Activated CD4-positive, CD25-positive, alpha-beta regulatory T cell treated with anti-CD3 and anti-CD28 coated beads, Interleukin-2, amount 50 U/mL, for 72 hours (primary cell): ENCODE measurements at regions not wholly inside any gene's neighbourhood (a gene's known extent, or its start where the extent isn't known, plus 50 kb on each side); places are given as distances from the start of the nearest gene placed in this dataset.
"Not testable (repeated sequence)": the region's sequence is repeated elsewhere in the genome, so short reads cannot be mapped to it uniquely, and the experiment has no call there.

Experiments
- DNase-seq: peaks from one replicate; pipeline ENCODE4 v3.0.0; 2021

DNA sequence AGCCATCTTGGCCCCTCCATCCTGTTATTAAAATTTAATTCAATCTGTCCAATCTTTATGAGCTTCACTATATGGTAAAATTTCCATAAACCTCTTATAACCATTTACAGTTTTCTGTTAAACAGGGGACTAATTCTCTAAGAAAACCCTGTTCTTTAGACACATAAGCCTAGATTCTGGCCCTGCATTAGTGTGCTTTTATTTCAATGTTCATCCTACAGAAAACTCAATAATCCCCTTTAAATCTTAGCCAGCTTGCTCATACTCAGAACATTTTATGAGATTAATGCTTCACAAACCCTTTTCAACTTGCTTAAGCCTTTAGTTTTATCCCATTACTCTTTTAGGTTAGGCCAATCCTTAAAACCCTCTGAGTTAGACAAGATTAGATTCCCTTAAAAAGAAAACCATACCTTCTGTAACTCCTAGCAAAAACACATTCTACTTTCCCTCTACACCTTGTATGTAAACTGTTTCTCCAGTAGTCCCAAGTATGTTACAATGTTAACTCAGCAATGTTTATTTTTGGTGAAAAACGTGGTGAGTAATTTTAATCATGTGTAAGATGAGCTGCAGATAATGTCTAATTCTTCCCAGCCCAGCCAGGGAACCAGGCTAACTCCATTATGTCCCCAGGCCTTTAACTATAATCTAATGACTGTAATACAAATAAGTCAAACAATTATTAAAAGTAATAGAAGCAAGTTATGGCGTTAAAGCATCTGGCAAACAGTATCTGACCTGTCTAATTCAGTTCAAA, 1953.4 kb upstream of the LRRTM1 start:
- no peak for DNase-seq

- no peak for DNase-seq
Observed at GRCh38 chr2:82256983-82257632, 1952.6 kb upstream of the LRRTM1 start.

DNA sequence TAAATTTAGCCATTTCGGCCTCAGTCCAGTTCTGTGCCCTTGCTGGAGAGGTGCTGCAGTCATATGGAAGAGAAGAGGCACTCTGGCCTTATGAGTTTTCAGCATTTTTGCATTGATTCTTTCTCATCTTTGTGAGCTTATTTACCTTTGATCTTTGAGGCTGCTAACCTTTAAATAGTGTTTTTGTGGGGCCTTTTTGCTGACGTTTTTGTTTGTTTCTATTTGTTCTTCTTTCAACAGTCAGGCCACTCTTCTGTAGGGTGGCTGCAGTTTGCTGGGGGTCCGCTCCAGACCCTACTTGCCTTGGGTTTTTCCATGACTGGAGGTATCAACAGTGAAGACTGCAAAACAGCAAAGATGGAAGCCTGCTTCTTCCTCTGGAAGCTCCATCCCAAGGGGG, 1951.7 kb upstream of the LRRTM1 start:
- no peak for DNase-seq

DNA sequence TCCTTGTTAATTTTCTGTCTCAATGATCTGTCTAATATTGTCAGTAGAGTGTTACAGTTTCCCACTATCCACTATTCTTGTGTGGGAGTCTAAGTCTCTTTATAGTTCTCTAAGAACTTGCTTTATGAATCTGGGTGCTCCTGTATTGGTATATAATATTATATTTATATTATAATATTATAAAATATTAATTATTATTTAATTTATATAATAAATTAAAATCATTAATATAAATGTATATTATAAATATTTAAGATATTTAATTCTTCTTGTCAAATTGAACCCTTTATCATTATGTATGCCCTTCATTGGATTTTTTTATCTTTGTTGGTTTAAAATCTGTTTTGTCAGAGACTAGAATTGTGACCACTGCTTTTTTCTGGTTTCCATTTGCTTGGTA, 1950.2 kb upstream of the LRRTM1 start:
- DNase-seq = no peak

GRCh38 chr2:82246220-82246775, 1941.7 kb upstream of the LRRTM1 start:
- no peak for DNase-seq

DNA sequence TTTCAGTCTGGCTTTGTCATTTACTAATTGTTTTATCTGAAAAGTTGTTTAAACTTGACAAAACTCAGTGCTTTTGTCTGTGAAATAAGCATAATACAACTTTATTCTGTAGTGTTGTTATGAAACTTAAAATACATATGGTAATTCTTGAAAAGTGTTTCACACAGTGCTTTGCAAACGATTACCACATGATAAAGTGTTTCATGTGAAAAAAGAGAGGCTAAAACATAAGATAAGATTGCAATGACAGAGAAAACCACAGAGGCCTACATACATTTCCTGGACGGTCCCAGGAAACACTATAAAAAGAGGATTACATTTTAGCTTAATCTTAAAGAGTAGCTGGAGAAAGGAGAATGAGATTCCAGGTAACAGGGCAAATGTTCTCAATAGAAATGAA, 1934.6 kb upstream of the LRRTM1 start:
- DNase-seq = no peak

DNA sequence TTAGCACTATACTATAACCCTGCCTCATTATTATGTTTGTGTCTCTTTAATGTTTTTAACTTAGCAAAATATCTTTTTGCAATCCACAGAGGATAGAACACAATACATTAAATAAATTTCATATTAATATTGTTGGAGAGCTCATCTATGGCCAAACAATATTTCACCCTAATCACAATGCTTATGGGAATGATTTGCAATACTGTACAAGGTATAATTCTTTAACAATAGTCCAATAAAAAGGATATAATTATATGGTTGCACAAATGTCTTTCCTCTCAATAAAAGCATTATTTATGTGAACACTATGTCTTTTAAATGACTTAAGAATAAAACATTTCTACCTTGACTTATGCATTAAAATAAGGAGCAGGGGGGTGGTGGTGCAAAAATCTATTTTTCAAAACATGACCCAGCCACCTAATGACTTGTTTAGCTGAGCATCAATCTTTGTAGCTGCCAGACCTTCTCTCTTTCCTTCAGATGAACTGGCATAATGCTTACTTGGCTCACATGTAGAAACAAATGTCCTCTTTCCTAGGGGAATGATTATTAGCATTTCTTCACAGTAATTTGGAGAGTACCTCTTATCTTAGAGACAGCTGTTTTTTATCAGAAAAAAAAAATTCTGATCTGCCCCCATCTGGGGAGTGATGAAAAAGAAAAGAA, 1933.6 kb upstream of the LRRTM1 start:
- DNase-seq = no peak

DNA sequence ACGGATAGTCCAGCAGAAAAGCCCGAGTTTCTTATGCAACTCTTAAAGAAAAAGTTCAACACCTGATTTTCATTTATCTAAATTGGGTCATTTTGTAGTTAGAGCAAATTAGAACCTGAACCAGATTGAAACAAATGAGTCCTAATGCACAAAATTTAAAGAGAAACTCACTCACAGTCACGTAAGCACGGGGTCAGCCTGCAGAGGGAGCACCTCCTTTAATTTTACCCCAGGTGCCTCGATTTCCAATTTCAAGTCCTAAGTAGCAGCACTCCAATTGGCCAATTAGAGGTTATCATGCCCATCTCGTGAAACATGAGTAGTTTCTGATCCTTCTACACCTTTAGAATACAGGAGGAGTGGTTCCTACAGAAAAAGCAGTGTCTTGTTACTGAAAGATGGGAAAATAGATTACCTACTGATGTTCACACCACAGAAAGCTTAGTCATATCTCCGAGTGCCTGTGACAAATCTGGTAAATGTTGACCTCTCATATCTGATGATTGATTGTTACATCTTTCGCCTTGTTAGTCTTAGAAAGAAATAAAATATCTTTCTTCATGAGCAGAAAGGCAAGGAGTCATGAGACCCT, 1929.8 kb upstream of the LRRTM1 start:
- DNase-seq = no peak

GRCh38 chr2:82233806-82234205, 1929.3 kb upstream of the LRRTM1 start:
- no peak for DNase-seq

DNA sequence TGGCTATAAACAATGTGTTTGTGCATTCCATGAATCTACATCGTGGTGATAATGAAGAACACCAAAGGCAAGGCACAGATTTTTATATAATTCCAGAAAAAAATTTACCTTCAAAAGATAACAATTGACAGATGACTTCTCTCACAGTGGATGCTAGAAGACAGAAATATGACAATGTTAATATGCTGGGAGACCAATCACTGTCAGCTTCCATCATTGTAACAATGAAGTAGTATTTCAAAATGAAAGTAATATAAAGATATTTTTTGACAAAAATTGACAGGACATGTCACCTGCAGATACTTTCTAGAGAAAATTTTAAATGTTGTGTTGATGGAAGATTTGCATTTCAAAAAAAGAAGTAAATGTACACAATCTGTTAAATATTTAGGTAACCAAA, 1925.9 kb upstream of the LRRTM1 start:
- DNase-seq = no peak

GRCh38 chr2:82226441-82226840, 1921.9 kb upstream of the LRRTM1 start:
- DNase-seq = no peak

DNA sequence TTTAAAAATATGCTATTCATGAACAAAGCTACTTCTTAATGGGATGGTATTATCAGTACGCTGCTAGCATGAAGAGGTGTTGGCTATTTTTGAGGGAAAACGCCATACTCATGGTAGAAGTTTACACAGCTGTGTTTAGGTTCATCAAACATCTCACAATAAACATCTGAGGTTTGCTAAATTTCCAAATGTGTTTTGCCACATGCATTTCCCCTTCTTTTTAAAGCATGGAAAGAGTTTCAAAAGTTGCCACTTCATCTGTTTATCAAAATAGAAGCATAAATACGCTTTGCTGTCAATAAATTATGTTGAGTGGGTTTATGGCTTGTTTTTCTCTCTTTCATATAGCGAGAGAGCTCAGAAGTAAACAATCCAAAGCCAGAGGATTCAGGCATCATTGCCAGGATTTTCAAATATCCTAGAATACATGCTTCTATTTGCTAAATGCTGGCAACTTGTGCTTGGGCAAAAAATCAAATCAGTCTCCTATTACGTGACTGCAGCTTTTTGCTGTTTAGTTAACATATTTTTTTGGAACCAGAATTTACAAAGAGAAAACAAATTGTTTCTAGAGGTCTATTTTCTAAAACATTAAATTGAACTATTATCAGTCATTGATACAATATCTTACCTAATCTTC, 1919.9 kb upstream of the LRRTM1 start:
- DNase-seq = no peak

DNA sequence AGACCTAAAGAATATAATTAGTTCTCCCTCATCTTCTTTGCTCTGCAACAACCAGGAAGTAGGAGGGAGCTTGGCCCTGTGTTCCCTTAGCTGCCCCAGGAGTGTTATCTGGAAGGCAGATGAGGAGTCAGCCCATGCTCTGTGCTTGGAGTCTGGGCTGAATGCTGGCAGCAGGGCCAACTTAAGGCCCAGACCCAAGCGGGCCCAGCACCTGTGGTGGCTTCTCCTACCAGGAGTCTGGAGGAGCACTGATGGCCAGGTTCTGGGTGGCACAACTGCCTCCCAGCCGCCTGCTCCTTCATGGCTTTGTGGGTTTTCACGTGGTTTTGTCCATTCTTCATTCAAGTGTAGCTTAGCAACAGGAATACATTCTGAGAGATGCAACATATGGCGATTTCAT, 1910.7 kb upstream of the LRRTM1 start:
- DNase-seq = no peak

DNA sequence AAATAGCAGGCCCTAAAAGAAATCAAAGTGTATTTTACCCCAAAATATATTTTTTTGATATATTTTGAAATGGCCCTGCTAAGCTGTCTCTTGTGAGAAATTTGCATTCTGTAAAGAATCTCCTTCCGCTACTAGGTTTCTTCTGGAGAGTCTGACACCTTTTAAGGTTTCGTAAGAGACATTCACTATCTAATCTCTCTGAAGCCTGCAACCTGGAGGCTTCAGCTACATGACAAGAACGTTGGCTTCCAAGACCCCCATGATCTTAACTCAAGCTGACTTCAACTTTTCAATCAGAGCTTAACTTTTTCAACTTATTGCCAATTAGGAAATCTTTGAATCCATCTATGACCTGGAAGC, 1894.9 kb upstream of the LRRTM1 start:
- no peak for DNase-seq

- no peak for DNase-seq
Observed at GRCh38 chr2:82198809-82199492, 1894.4 kb upstream of the LRRTM1 start.

- DNase-seq = no peak
Observed at GRCh38 chr2:82182270-82182669, 1877.7 kb upstream of the LRRTM1 start.

GRCh38 chr2:82175210-82175609, 1870.7 kb upstream of the LRRTM1 start:
- DNase-seq = not testable (repeated sequence)

DNA sequence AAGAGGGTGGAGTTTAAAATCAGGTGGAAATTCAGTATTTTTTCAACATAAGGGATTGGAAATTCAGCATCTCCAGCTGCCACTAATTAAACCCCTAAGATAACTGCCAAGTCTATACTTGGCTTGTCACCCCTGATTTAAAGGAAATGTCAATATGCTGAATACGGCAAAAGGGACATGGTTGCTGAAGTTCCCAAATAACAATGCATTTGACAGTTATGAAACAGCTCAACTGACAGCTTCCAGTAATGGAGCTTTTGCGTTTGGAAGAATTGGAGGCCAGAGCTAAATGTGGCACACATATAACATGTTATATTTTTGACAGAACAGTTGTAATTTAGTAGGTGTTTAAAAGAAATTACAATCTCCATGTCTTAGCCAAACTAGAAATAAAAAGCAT, 1867.9 kb upstream of the LRRTM1 start:
- DNase-seq = no peak

DNA sequence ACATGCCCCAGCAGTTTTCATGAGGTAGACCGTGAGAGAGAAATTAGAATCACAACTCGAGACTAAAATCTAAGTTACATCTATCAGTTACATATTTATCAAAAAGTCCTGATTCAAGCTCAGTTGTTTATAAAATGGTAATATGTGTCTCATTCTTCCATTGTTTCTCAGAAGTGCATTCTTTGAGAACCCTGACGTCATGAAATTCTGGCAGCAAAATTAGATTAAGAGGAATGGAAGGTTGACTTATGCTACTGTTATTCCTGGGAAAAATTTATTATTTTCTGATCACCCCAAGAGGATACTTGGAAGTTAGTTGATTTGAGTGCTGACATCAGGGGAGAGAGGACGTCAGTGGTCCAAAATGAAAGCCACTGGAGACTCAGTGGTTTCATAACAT, 1864.8 kb upstream of the LRRTM1 start:
- DNase-seq = no peak

GRCh38 chr2:82165377-82165776, 1860.8 kb upstream of the LRRTM1 start:
- DNase-seq = no peak

- DNase-seq = no peak
Observed at GRCh38 chr2:82158150-82158549, 1853.6 kb upstream of the LRRTM1 start.

- DNase-seq = no peak
Observed at GRCh38 chr2:82155469-82155868, 1850.9 kb upstream of the LRRTM1 start.

GRCh38 chr2:82143343-82143742, 1838.8 kb upstream of the LRRTM1 start:
- DNase-seq = no peak
